ENCODE measurements at regions not wholly inside any gene's neighbourhood (a gene's known extent, or its start where the extent isn't known, plus 50 kb on each side); places are given as distances from the start of the nearest gene placed in this dataset.

DNA sequence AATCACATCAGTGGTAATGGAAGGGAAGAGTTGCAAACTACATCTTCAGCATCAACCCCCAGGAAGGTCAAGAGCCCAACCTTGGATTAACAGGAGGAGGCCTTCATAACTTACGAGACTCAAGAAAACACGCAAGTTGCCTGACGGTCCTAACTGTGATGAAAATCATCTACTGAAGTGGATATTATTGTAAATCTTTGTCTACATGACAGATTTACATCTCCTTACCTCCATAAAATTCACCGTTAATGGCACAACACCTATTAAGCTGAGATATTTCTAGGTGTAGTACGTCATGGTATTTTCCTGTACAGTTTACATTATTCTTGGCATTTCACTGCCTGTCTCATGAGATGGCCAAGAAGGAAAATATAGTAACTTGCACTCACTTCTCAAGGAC is 332.0 kb downstream of the NSUN3 start:
- no peak for TF ChIP-seq GATA3 (IDR thresholded peaks at IDR 0.05; ENCODE audit: low read depth, low read length)
- no peak for TF ChIP-seq GATA2 (IDR thresholded peaks at IDR 0.05; ENCODE audit: low read depth, low read length)
